ENCODE measurements at regions not wholly inside any gene's neighbourhood (a gene's known extent, or its start where the extent isn't known, plus 50 kb on each side); places are given as distances from the start of the nearest gene placed in this dataset.

DNA sequence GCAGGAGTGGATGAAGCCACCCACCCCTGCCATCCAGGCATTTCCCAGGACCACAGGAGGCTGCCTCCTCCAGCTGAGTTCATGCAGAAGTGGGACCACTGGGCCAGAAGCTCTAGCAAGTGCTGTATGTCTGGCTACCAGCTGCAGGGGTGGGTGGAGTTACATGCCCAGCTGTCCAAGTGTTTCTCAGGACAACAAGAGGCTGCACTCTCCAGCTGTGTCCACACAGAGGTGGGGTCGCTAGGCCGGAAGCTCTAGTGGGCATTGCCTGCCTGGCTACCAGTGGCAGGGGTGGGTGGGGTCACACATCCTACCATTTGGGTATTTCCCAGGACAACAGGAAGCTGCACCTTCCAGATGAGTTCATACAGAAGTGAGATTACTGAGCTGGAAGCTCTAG, 234.0 kb upstream of the PPP2R3A start:
- TF ChIP-seq, protein P1, sequence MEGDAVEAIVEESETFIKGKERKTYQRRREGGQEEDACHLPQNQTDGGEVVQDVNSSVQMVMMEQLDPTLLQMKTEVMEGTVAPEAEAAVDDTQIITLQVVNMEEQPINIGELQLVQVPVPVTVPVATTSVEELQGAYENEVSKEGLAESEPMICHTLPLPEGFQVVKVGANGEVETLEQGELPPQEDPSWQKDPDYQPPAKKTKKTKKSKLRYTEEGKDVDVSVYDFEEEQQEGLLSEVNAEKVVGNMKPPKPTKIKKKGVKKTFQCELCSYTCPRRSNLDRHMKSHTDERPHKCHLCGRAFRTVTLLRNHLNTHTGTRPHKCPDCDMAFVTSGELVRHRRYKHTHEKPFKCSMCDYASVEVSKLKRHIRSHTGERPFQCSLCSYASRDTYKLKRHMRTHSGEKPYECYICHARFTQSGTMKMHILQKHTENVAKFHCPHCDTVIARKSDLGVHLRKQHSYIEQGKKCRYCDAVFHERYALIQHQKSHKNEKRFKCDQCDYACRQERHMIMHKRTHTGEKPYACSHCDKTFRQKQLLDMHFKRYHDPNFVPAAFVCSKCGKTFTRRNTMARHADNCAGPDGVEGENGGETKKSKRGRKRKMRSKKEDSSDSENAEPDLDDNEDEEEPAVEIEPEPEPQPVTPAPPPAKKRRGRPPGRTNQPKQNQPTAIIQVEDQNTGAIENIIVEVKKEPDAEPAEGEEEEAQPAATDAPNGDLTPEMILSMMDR (IDR thresholded peaks at IDR 0.05) = no peak
- no peak for TF ChIP-seq EP300 (IDR thresholded peaks at IDR 0.05)
